GM19452 (cell line): ENCODE measurements at regions not wholly inside any gene's neighbourhood (a gene's known extent, or its start where the extent isn't known, plus 50 kb on each side); places are given as distances from the start of the nearest gene placed in this dataset.

Source experiments
- ATAC-seq: cut with Tn5 transposase; IDR thresholded peaks from one replicate; pipeline ENCODE4 v1.9.1; 2021; ENCODE audit not compliant: unreplicated experiment

DNA sequence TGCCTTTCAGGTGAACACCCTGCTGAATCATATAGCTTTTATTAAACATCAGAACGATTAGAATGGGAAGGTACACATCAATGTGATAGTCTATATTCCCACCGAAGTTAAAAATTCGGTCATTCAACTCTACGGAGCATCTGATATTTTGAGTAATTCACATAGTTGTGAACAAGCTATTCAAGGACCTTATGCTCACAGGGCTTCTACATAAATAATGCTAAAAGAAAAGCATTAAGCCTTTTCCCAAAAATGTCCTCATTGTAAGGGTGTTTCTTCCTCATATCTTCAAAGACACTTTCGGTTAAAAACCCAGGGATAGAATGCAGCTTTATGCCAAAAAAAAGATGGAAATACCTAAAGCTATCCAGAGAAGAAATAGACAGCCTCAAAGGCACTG, 79.7 kb upstream of the EDNRA start:
- no peak for ATAC-seq

DNA sequence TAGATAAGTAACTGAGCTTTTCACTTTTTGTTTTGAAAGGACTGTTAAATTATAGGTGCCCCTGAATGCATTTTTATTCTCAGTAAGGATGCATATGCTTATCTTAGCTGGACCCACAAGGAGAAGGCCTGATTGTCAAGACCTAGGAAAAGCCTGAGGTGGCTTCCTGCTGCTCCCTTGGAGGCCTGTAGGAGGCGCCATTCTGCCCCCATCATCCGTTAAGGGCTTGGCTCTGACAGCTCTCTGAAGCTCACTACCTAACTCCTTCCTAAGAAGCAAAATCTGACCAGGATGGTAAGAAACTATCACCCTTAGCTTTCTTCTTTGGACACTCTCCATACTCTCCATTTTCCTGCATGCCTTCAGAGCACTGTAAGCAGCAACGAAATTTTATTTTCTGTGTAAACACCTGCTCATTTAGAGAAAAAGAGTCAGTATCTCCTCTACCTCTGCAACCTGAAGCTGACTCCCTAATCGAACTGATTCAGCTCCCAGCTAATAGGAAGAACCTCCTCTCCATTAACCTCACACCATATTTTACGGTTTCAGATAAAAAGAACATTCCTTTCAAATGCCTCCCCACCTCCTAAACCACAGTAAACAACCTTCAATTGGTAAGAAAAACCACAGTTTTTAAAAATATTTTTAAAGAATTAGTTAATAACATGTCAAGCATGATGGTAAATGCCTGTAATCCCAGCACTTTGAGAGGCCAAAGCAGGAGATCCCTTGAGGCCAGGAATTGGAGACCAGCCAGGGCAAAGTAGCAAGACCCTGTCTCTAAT, 73.4 kb upstream of the EDNRA start:
- no peak for ATAC-seq

GRCh38 chr4:147408189-147408588, 72.7 kb upstream of the EDNRA start:
- ATAC-seq = no peak

DNA sequence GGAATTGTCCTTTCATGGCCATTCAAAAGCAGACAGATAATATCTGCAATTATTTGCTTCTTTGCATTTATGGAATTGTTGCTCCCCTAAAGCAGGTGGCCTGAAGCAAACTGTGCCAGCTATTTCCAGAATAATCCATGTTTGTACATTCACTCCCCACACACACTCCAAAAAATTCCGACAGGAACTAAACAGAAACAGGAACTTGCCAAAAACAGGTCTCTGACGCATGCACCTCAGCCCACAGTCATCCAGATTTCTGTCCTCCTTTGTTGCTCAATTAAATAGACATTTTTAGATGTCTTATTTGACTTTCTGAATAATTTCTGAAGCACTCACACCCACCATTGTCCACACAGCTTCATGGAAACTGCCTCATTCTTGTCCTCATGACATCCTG, 71.5 kb upstream of the EDNRA start:
- no peak for ATAC-seq

DNA sequence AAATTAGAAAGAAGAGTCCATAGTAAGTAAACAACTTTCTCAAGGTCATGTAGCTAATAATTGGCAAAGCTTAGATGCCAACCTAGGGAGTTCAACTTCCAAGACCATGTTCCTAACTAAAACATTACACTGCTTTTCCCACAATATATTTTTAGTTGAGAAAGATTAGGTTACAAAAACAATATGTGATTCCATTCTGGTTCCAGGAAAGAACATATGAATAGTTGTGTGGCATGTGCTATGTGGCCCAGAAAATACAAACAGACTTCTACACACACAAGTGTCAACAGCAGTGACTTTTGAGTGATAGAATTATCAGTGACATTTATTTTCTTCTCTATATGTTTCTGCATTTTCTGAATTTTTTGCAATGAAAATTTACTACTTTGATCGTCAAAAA, 62.7 kb upstream of the EDNRA start:
- ATAC-seq = no peak

- no peak for ATAC-seq
These were observed 59.4 kb upstream of the EDNRA start for GRCh38 chr4:147421456-147421855.

DNA sequence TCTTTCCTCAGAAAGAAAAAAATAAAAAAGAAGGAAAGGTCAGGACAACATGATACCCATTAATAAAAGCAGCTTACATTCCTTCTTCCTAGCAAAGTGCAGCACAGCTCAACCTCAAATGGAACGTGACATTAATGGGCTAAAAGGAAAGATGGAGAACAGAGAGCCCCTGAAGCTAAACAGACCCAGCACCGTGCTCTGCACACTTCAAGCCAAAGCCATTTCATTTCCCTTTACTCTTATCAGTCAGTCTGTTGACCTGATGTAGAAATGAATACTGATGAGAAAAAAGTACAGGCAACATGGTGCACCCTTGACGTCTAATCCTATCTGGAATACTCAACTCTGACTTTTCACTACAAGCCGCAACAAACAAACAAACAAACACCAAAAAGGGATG, 57.7 kb upstream of the EDNRA start:
- ATAC-seq = no peak

- ATAC-seq = no peak
These were observed 55.9 kb upstream of the EDNRA start for GRCh38 chr4:147425019-147425418.

GRCh38 chr4:147428583-147428982, 52.3 kb upstream of the EDNRA start:
- no peak for ATAC-seq

DNA sequence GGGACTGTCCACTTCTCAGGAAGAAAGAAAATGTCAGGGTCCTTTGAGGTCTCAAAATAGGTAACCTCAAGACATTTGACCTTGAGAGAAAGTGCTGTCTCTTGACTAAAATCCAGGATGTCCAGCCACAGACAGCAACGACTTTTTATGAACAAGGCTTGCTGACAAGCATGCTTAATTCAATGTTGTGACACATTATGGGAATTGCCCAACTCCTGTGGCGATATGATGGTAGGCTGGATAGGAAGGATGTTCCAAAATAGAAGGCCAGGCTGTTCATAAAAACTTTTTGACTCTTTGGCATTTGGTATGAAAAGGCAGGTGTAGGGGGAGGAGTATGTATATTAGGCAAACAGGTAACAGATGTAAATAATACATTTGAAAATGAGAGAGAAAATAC, 50.8 kb upstream of the EDNRA start:
- ATAC-seq = no peak
